HEK293T (cell line): ENCODE measurements at regions not wholly inside any gene's neighbourhood (a gene's known extent, or its start where the extent isn't known, plus 50 kb on each side); places are given as distances from the start of the nearest gene placed in this dataset.

Source experiments
- BHLHE40 ChIP-seq: fragments of 450-650 bp; IDR thresholded peaks from 2 replicates; pipeline ENCODE4 v1.6.1; 2016; ENCODE audit warnings: mild to moderate bottlenecking, moderate library complexity, borderline replicate concordance
- CTBP1 ChIP-seq: fragments of 450-650 bp; IDR thresholded peaks from 2 replicates; pipeline ENCODE4 v1.6.1; 2016; ENCODE audit warnings: borderline replicate concordance
- ELF4 ChIP-seq: fragments of 450-650 bp; IDR thresholded peaks from 2 replicates; pipeline ENCODE4 v1.6.1; 2017; ENCODE audit warnings: antibody characterized with exemption
- FOXK2 ChIP-seq: fragments of 450-650 bp; IDR thresholded peaks from 2 replicates; pipeline ENCODE4 v1.6.1; 2016; ENCODE audit warnings: mild to moderate bottlenecking
- FOXM1 ChIP-seq: fragments of 450-650 bp; IDR thresholded peaks from 2 replicates; pipeline ENCODE4 v1.6.1; 2017; ENCODE audit warnings: mild to moderate bottlenecking, borderline replicate concordance
- L3MBTL2 ChIP-seq: fragments of 450-650 bp; conservative IDR thresholded peaks from 2 replicates; pipeline ENCODE4 v1.6.1; 2016; ENCODE audit warnings: mild to moderate bottlenecking
- LEF1 ChIP-seq: fragments of 450-650 bp; IDR thresholded peaks from 2 replicates; pipeline ENCODE4 v1.6.1; 2017; ENCODE audit warnings: mild to moderate bottlenecking, borderline replicate concordance
- NFRKB ChIP-seq: fragments of 450-650 bp; IDR thresholded peaks from 2 replicates; pipeline ENCODE4 v1.6.1; 2016; ENCODE audit warnings: mild to moderate bottlenecking, moderate library complexity
- PKNOX1 ChIP-seq: fragments of 450-650 bp; IDR thresholded peaks from 2 replicates; pipeline ENCODE4 v1.6.1; 2016
- SP1 ChIP-seq: fragments of 450-650 bp; IDR thresholded peaks from 2 replicates; pipeline ENCODE4 v1.6.1; 2017
- SUZ12 ChIP-seq: fragments of 450-650 bp; IDR thresholded peaks from 2 replicates; pipeline ENCODE4 v1.6.1; 2016; ENCODE audit warnings: mild to moderate bottlenecking
- TARDBP ChIP-seq: fragments of 450-650 bp; IDR thresholded peaks from 2 replicates; pipeline ENCODE4 v1.6.1; 2016
- ZNF384 ChIP-seq: fragments of 450-650 bp; IDR thresholded peaks from 2 replicates; pipeline ENCODE4 v1.6.1; 2016

- TF ChIP-seq L3MBTL2, result no peak
- no peak for TF ChIP-seq ELF4
- no peak for TF ChIP-seq FOXK2
- TF ChIP-seq PKNOX1, result no peak
- TF ChIP-seq FOXM1, result no peak
- TF ChIP-seq SP1, result no peak
- TF ChIP-seq CTBP1, result no peak
- TF ChIP-seq LEF1, result no peak
- no peak for TF ChIP-seq SUZ12
- no peak for TF ChIP-seq ZNF384
- TF ChIP-seq NFRKB, result no peak
- TF ChIP-seq BHLHE40, result no peak
- no peak for TF ChIP-seq TARDBP
Measured at GRCh38 chr16:8342276-8342675, 248.0 kb downstream of the TMEM114 start.
